CD14-positive monocyte (primary cell): ENCODE measurements at regions not wholly inside any gene's neighbourhood (a gene's known extent, or its start where the extent isn't known, plus 50 kb on each side); places are given as distances from the start of the nearest gene placed in this dataset.

Source experiments
- DNase-seq, 3 donors: peaks; one replicate each; pipeline ENCODE4 v3.0.0-alpha.2; 2011 to 2022
- H2AFZ ChIP-seq: 2 replicates; pipeline ENCODE4 v1.6.0; 2012; ENCODE audit warnings: mild to moderate bottlenecking, low read depth, low read length, inconsistent platforms; ENCODE audit not compliant: insufficient read depth, poor library complexity, severe bottlenecking
- H3K27ac ChIP-seq, 2 donors: 1 replicate in 1 of 2; 2 replicates in 1 of 2; pipeline ENCODE4 v1.5.1; 2012 to 2013; ENCODE audit warnings: low read length in 2 of 2, control low read depth in 1 of 2, inconsistent platforms in 1 of 2, low read depth in 1 of 2, mild to moderate bottlenecking in 1 of 2
- H3K27me3 ChIP-seq, 2 donors: one replicate each; pipeline versions ENCODE4 v1.6.0 to v1.6.1; 2011 to 2013; ENCODE audit warnings: low read length in 2 of 2; ENCODE audit not compliant: control insufficient read depth in 2 of 2, insufficient read depth in 2 of 2
- H3K36me3 ChIP-seq, 2 donors: replicated peaks in 1 of 2; 1 replicate in 1 of 2; 2 replicates in 1 of 2; pipeline versions ENCODE4 v1.5.1 to v1.6.1; 2012 to 2013; ENCODE audit warnings: low read length in 2 of 2, control low read depth in 1 of 2, inconsistent platforms in 1 of 2, mild to moderate bottlenecking in 1 of 2; ENCODE audit not compliant: insufficient read depth in 2 of 2, control insufficient read depth in 1 of 2
- H3K4me1 ChIP-seq, 2 donors: 1 replicate in 1 of 2; 2 replicates in 1 of 2; pipeline versions ENCODE4 v1.5.1 to v1.6.1; 2012 to 2013; ENCODE audit warnings: low read length in 2 of 2, control low read depth in 1 of 2, inconsistent platforms in 1 of 2, mild to moderate bottlenecking in 1 of 2, moderate library complexity in 1 of 2; ENCODE audit not compliant: insufficient read depth in 2 of 2, control insufficient read depth in 1 of 2
- H3K4me2 ChIP-seq: replicated peaks from 2 replicates; pipeline ENCODE3; 2012; ENCODE audit warnings: low read length, moderate library complexity, mild to moderate bottlenecking; ENCODE audit not compliant: poor library complexity, severe bottlenecking; ENCODE audit errors: extremely low read depth
- H3K4me3 ChIP-seq, 3 experiments: fragments of 200-600 bp in 1 of 3; sonication (generic) in 1 of 3; replicated peaks in 1 of 3; 1 replicate in 2 of 3; 2 replicates in 1 of 3; pipeline ENCODE4 v1.5.1; 2011 to 2013; ENCODE audit warnings: low read length in 3 of 3, mild to moderate bottlenecking in 3 of 3, control low read depth in 2 of 3, low read depth in 2 of 3, inconsistent platforms in 1 of 3, moderate library complexity in 1 of 3
- H3K79me2 ChIP-seq: 2 replicates; pipeline ENCODE4 v1.6.0; 2012; ENCODE audit warnings: mild to moderate bottlenecking, control low read depth, inconsistent platforms, low read length, moderate library complexity; ENCODE audit not compliant: insufficient read depth
- H3K9ac ChIP-seq: 2 replicates; pipeline ENCODE4 v1.6.0; 2017; ENCODE audit warnings: low read length, mild to moderate bottlenecking; ENCODE audit not compliant: insufficient read depth, poor library complexity, severe bottlenecking
- H3K9me3 ChIP-seq, 2 donors: replicated peaks in 1 of 2; 1 replicate in 1 of 2; 2 replicates in 1 of 2; pipeline versions ENCODE4 v1.5.1 to v1.6.1; 2012 to 2013; ENCODE audit warnings: low read length in 2 of 2, control low read depth in 1 of 2; ENCODE audit not compliant: control insufficient read depth in 1 of 2, insufficient read depth in 1 of 2
- H4K20me1 ChIP-seq: 2 replicates; pipeline ENCODE4 v1.6.0; 2012; ENCODE audit warnings: mild to moderate bottlenecking, low read length, control low read depth, moderate library complexity; ENCODE audit not compliant: insufficient read depth
- H3K27ac Mint-ChIP-seq, 7 donors: one replicate each; pipeline ENCODE4 v1.8.0; 2020; ENCODE audit warnings: mild to moderate bottlenecking in 7 of 7, mixed read lengths in 7 of 7, moderate library complexity in 6 of 7, inconsistent platforms in 2 of 7
- H3K27me3 Mint-ChIP-seq, 3 donors: one replicate each; pipeline ENCODE4 v1.8.0; 2021 to 2022; ENCODE audit warnings: low read depth in 3 of 3, mild to moderate bottlenecking in 3 of 3, mixed read lengths in 3 of 3, moderate library complexity in 3 of 3, inconsistent platforms in 1 of 3
- H3K36me3 Mint-ChIP-seq, 2 donors: one replicate each; pipeline ENCODE4 v1.8.0; 2020; ENCODE audit warnings: mixed read lengths in 2 of 2, inconsistent platforms in 1 of 2, mild to moderate bottlenecking in 1 of 2
- H3K4me1 Mint-ChIP-seq: one replicate; pipeline ENCODE4 v1.8.0; 2020; ENCODE audit warnings: mild to moderate bottlenecking, mixed read lengths
- H3K4me3 Mint-ChIP-seq, 2 donors: one replicate each; pipeline ENCODE4 v1.8.0; 2020; ENCODE audit warnings: mild to moderate bottlenecking in 2 of 2, mixed read lengths in 2 of 2, moderate library complexity in 1 of 2
- H3K9me3 Mint-ChIP-seq, 7 donors: one replicate each; pipeline ENCODE4 v1.8.0; 2020 to 2022; ENCODE audit warnings: mixed read lengths in 7 of 7, mild to moderate bottlenecking in 6 of 7, moderate library complexity in 6 of 7, inconsistent platforms in 2 of 7
- WGBS: methylation state at CpG from one replicate; pipeline ENCODE4 v1.1.5; 2013; ENCODE audit warnings: missing lambda C conversion rate; ENCODE audit not compliant: insufficient coverage; 5-methylcytosine and 5-hydroxymethylcytosine counted together
- intact Hi-C, 2 donors: fragments of 100-400 bp; cut with micrococcal nuclease; formaldehyde crosslinking; loops; one replicate each; pipeline versions ENCODE4 v1.15.0 to v1.15.1; 2023
- TF ChIP-seq, protein P1 (sequence below): fragments of 200-600 bp; IDR thresholded peaks from one replicate; pipeline ENCODE4 v1.8.0; 2022; ENCODE audit warnings: antibody characterized with exemption, mild to moderate bottlenecking

DNA sequence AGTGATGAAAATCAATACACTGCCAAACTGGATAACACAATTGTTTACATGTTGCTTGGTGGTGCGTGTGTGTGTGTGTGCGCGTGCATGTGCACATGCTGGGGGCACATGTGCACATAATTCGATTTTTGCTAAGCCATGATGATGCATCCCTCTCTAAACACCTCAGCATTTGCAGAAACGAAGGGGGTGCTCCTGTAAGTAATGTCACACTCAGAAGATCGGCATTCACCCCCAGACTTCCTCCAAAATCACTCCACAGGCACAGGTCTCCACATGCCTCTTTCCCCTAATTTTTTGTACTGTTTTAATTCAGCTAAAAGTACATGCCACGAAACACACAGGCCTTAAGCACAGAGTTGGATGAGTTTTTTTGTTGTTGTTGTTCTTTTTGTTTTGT, 341.5 kb downstream of the SHANK2 start:
- WGBS: 71% methylated on average over 3 of the region's 7 CpGs
- Histone ChIP-seq H3K9me3 (no peaks in the 10 kb centered on the region), H3K79me2 (no peaks in the 10 kb centered on the region), H3K4me1 (no peaks in the 10 kb centered on the region), H3K27ac (no peak overlapping the region), H3K9ac (no peak overlapping the region), H4K20me1 (no peaks in the 10 kb centered on the region), H3K36me3 (no peaks in the 10 kb centered on the region), H3K27me3 (no peaks in the 10 kb centered on the region), H3K4me2 (no peak overlapping the region), H2AFZ (no peak overlapping the region), H3K4me3 (no peak overlapping the region)
- H3K36me3 Mint-ChIP-seq: no peaks in the 10 kb centered on the region
- no peak overlapping the region for H3K27ac Mint-ChIP-seq
- peaks cover 4% of the 10 kb centered on the region for H3K4me1 Mint-ChIP-seq
- intact Hi-C loops: no loop called here
- peaks cover 2 to 19% (median 8%) of the 10 kb centered on the region in 3 donors for H3K27me3 Mint-ChIP-seq
- H3K4me3 Mint-ChIP-seq: no peak overlapping the region
- no peak for DNase-seq
- TF ChIP-seq, protein P1, sequence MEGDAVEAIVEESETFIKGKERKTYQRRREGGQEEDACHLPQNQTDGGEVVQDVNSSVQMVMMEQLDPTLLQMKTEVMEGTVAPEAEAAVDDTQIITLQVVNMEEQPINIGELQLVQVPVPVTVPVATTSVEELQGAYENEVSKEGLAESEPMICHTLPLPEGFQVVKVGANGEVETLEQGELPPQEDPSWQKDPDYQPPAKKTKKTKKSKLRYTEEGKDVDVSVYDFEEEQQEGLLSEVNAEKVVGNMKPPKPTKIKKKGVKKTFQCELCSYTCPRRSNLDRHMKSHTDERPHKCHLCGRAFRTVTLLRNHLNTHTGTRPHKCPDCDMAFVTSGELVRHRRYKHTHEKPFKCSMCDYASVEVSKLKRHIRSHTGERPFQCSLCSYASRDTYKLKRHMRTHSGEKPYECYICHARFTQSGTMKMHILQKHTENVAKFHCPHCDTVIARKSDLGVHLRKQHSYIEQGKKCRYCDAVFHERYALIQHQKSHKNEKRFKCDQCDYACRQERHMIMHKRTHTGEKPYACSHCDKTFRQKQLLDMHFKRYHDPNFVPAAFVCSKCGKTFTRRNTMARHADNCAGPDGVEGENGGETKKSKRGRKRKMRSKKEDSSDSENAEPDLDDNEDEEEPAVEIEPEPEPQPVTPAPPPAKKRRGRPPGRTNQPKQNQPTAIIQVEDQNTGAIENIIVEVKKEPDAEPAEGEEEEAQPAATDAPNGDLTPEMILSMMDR: no peak
- H3K9me3 Mint-ChIP-seq: peaks cover 0 to 3% (median 0%) of the 10 kb centered on the region in 7 donors

GRCh38 chr11:70912226-70912840, 340.0 kb downstream of the SHANK2 start:
- Histone ChIP-seq H3K36me3 (no peaks in the 10 kb centered on the region), H3K9ac (no peak overlapping the region), H3K4me3 (no peak overlapping the region), H2AFZ (no peak overlapping the region), H3K27ac (no peak overlapping the region), H3K9me3 (no peaks in the 10 kb centered on the region), H3K79me2 (no peaks in the 10 kb centered on the region), H3K4me2 (no peak overlapping the region), H3K4me1 (no peaks in the 10 kb centered on the region), H3K27me3 (no peaks in the 10 kb centered on the region), H4K20me1 (no peaks in the 10 kb centered on the region)
- Mint-ChIP-seq H3K9me3 (peaks cover 0 to 4% (median 0%) of the 10 kb centered on the region in 7 donors), H3K36me3 (no peaks in the 10 kb centered on the region), H3K4me3 (peak overlapping the region in 1 of 2 donors; percentile 43), H3K27ac (no peak overlapping the region), H3K4me1 (peaks cover 4% of the 10 kb centered on the region), H3K27me3 (peaks cover 2 to 16% (median 8%) of the 10 kb centered on the region in 3 donors)
- 43% methylated on average over 5 of the region's 11 CpGs for WGBS
- TF ChIP-seq, protein P1: no peak
- DNase-seq: no peak
- intact Hi-C loops: no loop called here
